AG09309 (cell line): ENCODE measurements at regions not wholly inside any gene's neighbourhood (a gene's known extent, or its start where the extent isn't known, plus 50 kb on each side); places are given as distances from the start of the nearest gene placed in this dataset.

Experiments
- DNase-seq: peaks from one replicate; pipeline ENCODE4 v3.0.0-alpha.2; 2010; ENCODE audit warnings: low read depth
- H3K4me3 ChIP-seq: 2 replicates; pipeline ENCODE4 v1.5.1; 2011; ENCODE audit warnings: mild to moderate bottlenecking, low read depth, low read length, moderate library complexity; ENCODE audit not compliant: control insufficient read depth
- CTCF ChIP-seq: IDR thresholded peaks from 2 replicates; pipeline ENCODE4 v1.5.1; 2011; ENCODE audit warnings: mild to moderate bottlenecking, low read depth, low read length, inconsistent platforms; ENCODE audit not compliant: insufficient read depth, control insufficient read depth; ENCODE audit errors: missing control alignments

- peak; percentile 38 for DNase-seq
- TF ChIP-seq CTCF = no peak
- H3K4me3 ChIP-seq = no peak overlapping the region
Measured at GRCh38 chr11:109845437-109845836, 247.8 kb upstream of the ZC3H12C start.

GRCh38 chr11:109847621-109848020 lies 245.6 kb upstream of the ZC3H12C start:
- no peak for DNase-seq
- no peak overlapping the region for H3K4me3 ChIP-seq
- TF ChIP-seq CTCF = no peak

- no peak overlapping the region for H3K4me3 ChIP-seq
- TF ChIP-seq CTCF = no peak
Measured at GRCh38 chr11:109849051-109849450, 244.1 kb upstream of the ZC3H12C start.

GRCh38 chr11:109849946-109850345 lies 243.2 kb upstream of the ZC3H12C start:
- no peak for TF ChIP-seq CTCF
- H3K4me3 ChIP-seq = no peak overlapping the region
- DNase-seq = no peak

More at GRCh38 chr11:109849051-109849450, 244.1 kb upstream of the ZC3H12C start:
- no peak for DNase-seq

- no peak for DNase-seq
- no peak for TF ChIP-seq CTCF
- H3K4me3 ChIP-seq = no peak overlapping the region
Measured at GRCh38 chr11:109851780-109852390, 241.3 kb upstream of the ZC3H12C start.

GRCh38 chr11:109853156-109853776 lies 239.9 kb upstream of the ZC3H12C start:
- peak; percentile 62 for DNase-seq
- TF ChIP-seq CTCF = peak; percentile 66
- H3K4me3 ChIP-seq = no peak overlapping the region
